ENCODE measurements at regions not wholly inside any gene's neighbourhood (a gene's known extent, or its start where the extent isn't known, plus 50 kb on each side); places are given as distances from the start of the nearest gene placed in this dataset.

DNA sequence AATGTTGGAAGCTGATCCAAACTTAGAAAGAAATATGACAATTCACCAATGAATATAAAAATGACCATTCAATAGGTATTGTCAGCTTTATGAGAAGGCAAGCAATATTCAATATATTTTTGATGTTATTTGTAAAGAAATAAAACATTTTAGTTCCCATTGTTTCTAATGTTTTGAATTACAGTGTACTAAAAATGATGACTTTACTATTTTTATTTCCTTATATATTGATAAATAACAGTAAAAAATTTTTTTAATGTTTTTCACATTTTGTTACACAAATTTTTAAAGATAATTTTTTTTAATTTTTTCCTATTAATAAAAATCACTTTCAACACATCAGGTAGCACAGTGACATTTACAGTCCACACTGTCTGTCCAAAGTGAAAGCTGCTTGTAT is 565.5 kb upstream of the FAM241A start:
- Histone ChIP-seq H3K27ac (no peak overlapping the region), H3K4me1 (no peaks in the 10 kb centered on the region), H3K27me3 (no peaks in the 10 kb centered on the region), H3K4me3 (no peak overlapping the region), H3K9me3 (no peaks in the 10 kb centered on the region), H3K36me3 (no peaks in the 10 kb centered on the region)
- intact Hi-C loops (cut with DNase I): no loop called here
- no peak for ATAC-seq
- no peak for DNase-seq
- TF ChIP-seq, protein P1, sequence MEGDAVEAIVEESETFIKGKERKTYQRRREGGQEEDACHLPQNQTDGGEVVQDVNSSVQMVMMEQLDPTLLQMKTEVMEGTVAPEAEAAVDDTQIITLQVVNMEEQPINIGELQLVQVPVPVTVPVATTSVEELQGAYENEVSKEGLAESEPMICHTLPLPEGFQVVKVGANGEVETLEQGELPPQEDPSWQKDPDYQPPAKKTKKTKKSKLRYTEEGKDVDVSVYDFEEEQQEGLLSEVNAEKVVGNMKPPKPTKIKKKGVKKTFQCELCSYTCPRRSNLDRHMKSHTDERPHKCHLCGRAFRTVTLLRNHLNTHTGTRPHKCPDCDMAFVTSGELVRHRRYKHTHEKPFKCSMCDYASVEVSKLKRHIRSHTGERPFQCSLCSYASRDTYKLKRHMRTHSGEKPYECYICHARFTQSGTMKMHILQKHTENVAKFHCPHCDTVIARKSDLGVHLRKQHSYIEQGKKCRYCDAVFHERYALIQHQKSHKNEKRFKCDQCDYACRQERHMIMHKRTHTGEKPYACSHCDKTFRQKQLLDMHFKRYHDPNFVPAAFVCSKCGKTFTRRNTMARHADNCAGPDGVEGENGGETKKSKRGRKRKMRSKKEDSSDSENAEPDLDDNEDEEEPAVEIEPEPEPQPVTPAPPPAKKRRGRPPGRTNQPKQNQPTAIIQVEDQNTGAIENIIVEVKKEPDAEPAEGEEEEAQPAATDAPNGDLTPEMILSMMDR (IDR thresholded peaks at IDR 0.05): no peak
- TF ChIP-seq POLR2A (IDR thresholded peaks at IDR 0.05): no peak

DNA sequence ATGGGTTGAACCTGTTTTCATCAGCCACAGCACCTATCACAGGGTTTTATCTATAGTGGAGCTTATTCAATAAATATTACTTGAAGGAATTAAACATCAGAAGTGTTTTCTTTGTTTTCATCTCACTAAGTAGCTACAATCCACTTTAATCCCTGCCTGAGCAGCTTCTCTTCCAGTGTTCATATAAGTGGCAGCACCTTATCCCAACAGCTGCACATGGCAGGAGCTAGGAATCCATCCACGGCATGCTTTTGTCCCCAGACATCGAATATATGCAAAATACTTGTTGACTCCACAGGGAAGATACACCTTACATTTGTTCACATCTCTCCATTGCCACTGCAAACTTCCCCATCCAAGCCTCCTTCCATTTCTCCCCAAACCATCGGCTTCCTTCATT is 549.8 kb upstream of the FAM241A start:
- no peak overlapping the region for H3K4me3 ChIP-seq
- DNase-seq: no peak
- intact Hi-C loops (cut with DNase I): no loop called here
- no peaks in the 10 kb centered on the region for H3K36me3 ChIP-seq
- no peaks in the 10 kb centered on the region for H3K4me1 ChIP-seq
- no peaks in the 10 kb centered on the region for H3K9me3 ChIP-seq
- H3K27me3 ChIP-seq: no peaks in the 10 kb centered on the region
- no peak for TF ChIP-seq POLR2A (IDR thresholded peaks at IDR 0.05)
- TF ChIP-seq, protein P1 (IDR thresholded peaks at IDR 0.05): no peak
- WGBS (ENCODE audit: insufficient coverage, low coverage, low lambda C conversion rate, missing lambda C conversion rate): 85% methylated on average over 3 of the region's 3 CpGs
- no peak overlapping the region for H3K27ac ChIP-seq
- no peak for ATAC-seq

DNA sequence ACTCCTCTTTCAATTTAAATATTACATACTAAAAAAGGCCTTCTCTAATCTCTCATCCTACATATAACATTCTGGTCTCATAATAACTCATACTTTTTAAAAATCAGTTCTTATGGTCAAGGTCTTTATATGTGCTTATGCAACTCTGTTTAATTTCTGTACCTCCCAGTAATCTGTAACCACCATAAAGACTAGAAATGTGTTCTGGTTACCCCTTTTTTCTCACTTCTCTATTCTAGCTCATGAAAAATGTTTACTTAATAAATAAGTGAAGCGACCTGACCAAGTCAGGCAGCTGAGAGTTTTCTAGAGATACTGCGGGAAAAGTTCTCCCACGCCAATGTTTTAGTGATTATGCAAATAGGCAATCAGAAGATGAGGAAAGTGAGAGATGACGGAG is 548.8 kb upstream of the FAM241A start:
- WGBS (ENCODE audit: insufficient coverage, low coverage, low lambda C conversion rate, missing lambda C conversion rate): 67% methylated on average over 4 of the region's 4 CpGs
- no peak for ATAC-seq
- TF ChIP-seq POLR2A (IDR thresholded peaks at IDR 0.05): no peak
- TF ChIP-seq, protein P1 (IDR thresholded peaks at IDR 0.05): no peak

DNA sequence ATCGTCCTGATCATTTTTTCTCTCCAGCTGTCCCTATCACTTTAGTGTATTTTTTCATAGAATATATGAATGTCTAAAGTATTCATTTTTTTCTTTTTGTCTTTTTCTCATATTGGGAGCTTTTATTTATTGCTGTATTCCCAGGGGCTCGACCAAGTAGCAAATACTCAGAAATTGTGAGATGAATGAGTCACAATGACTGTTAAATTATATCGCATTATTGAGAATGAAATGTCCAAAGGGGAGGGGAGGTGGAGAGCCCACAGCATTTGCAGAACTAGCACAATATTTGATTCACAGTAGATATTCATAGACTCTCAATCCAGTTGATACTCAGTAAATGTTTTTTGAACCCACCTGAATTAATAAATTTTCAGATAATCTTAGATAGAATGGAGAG is 543.6 kb upstream of the FAM241A start:
- Histone ChIP-seq H3K4me1 (no peaks in the 10 kb centered on the region), H3K36me3 (no peaks in the 10 kb centered on the region), H3K27me3 (no peaks in the 10 kb centered on the region), H3K9me3 (no peaks in the 10 kb centered on the region), H3K27ac (no peak overlapping the region), H3K4me3 (no peak overlapping the region)
- DNase-seq (no peak), ATAC-seq (no peak)
- WGBS (ENCODE audit: insufficient coverage, low coverage, low lambda C conversion rate, missing lambda C conversion rate): 43% methylated on average over 3 of the region's 3 CpGs
- TF ChIP-seq, protein P1 (IDR thresholded peaks at IDR 0.05): no peak
- TF ChIP-seq POLR2A (IDR thresholded peaks at IDR 0.05): no peak
- intact Hi-C loops (cut with DNase I): no loop called here

More for the DNA sequence above, 548.8 kb upstream of the FAM241A start:
- intact Hi-C loops (cut with DNase I): no loop called here
- Histone ChIP-seq H3K27me3 (no peaks in the 10 kb centered on the region), H3K4me3 (no peak overlapping the region), H3K4me1 (no peaks in the 10 kb centered on the region), H3K9me3 (no peaks in the 10 kb centered on the region), H3K36me3 (no peaks in the 10 kb centered on the region), H3K27ac (no peak overlapping the region)
- no peak for DNase-seq

DNA sequence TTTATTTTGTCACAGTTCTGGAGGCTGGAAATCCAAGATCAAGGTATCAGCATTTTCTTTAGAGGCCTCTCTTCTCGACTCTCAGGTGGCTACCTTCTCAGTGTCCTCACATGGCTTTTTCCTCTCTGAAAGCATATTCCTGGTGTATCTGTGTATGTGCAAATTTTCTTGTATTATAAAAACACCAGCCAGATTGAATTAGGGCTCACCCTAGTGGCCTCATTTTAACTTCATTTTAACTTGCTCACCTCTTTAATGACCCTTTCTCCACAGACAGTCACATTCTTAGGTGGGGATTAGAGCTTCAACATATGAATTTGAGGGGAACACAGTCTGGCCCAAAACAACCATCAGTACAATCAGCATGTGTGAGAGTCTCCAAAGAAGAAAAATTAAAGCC is 542.4 kb upstream of the FAM241A start:
- Histone ChIP-seq H3K4me3 (no peak overlapping the region), H3K36me3 (no peaks in the 10 kb centered on the region), H3K4me1 (no peaks in the 10 kb centered on the region), H3K9me3 (no peaks in the 10 kb centered on the region), H3K27ac (no peak overlapping the region), H3K27me3 (no peaks in the 10 kb centered on the region)
- no peak for TF ChIP-seq POLR2A (IDR thresholded peaks at IDR 0.05)
- TF ChIP-seq, protein P1 (IDR thresholded peaks at IDR 0.05): no peak
- ATAC-seq (no peak), DNase-seq (no peak)
- intact Hi-C loops (cut with DNase I): no loop called here
- whole genome bisulfite sequencing (ENCODE audit: insufficient coverage, low coverage, low lambda C conversion rate, missing lambda C conversion rate): 40% methylated on average over 1 of the region's 1 CpG

Measured in right lobe of liver (tissue), 6 donors.